H9 (cell line): ENCODE measurements at regions not wholly inside any gene's neighbourhood (a gene's known extent, or its start where the extent isn't known, plus 50 kb on each side); places are given as distances from the start of the nearest gene placed in this dataset.

ENCODE experiments used
- DNase-seq: peaks from one replicate; pipeline ENCODE4 v3.0.0-alpha.2; 2017
- H2AFZ ChIP-seq: one replicate; pipeline ENCODE4 v1.6.1; 2013; ENCODE audit warnings: mild to moderate bottlenecking, low read length, control low read depth, moderate library complexity
- H2AK5ac ChIP-seq: 2 replicates; pipeline ENCODE4 v1.6.1; 2013; ENCODE audit warnings: low read length, control low read depth, mixed read lengths; ENCODE audit not compliant: insufficient read length
- H2BK120ac ChIP-seq: one replicate; pipeline ENCODE4 v1.6.1; 2013; ENCODE audit warnings: low read depth, mild to moderate bottlenecking, low read length, control low read depth, inconsistent platforms; ENCODE audit not compliant: poor library complexity, severe bottlenecking
- H2BK12ac ChIP-seq: 2 replicates; pipeline ENCODE4 v1.6.1; 2013; ENCODE audit warnings: low read length, control low read depth, mixed read lengths, low read depth; ENCODE audit not compliant: insufficient read length
- H2BK15ac ChIP-seq: 2 replicates; pipeline ENCODE4 v1.6.1; 2013; ENCODE audit warnings: low read depth, low read length, control low read depth
- H2BK20ac ChIP-seq: one replicate; pipeline ENCODE4 v1.6.1; 2013; ENCODE audit warnings: low read depth, mild to moderate bottlenecking, low read length, control low read depth, inconsistent platforms; ENCODE audit not compliant: poor library complexity, severe bottlenecking
- H2BK5ac ChIP-seq: 2 replicates; pipeline ENCODE4 v1.6.1; 2013; ENCODE audit warnings: low read length, control low read depth, mixed read lengths; ENCODE audit not compliant: insufficient read length
- H3K14ac ChIP-seq: 2 replicates; pipeline ENCODE4 v1.6.1; 2013; ENCODE audit warnings: low read length, control low read depth; ENCODE audit not compliant: insufficient read depth
- H3K18ac ChIP-seq: 2 replicates; pipeline ENCODE4 v1.6.1; 2013; ENCODE audit warnings: low read depth, mild to moderate bottlenecking, mixed read lengths, low read length, control low read depth; ENCODE audit not compliant: insufficient read length
- H3K23ac ChIP-seq: 2 replicates; pipeline ENCODE4 v1.6.1; 2013; ENCODE audit warnings: low read length, control low read depth, mixed read lengths, low read depth; ENCODE audit not compliant: insufficient read length
- H3K23me2 ChIP-seq: 2 replicates; pipeline ENCODE4 v1.6.1; 2013; ENCODE audit warnings: low read depth, mild to moderate bottlenecking, mixed read lengths, low read length, control low read depth; ENCODE audit not compliant: insufficient read length, poor library complexity, severe bottlenecking
- H3K27ac ChIP-seq: 2 replicates; pipeline ENCODE4 v1.5.1; 2013; ENCODE audit warnings: low read length, control low read depth, mixed read lengths, low read depth; ENCODE audit not compliant: insufficient read length
- H3K27me3 ChIP-seq: 2 replicates; pipeline ENCODE4 v1.6.1; 2013; ENCODE audit warnings: low read length, control low read depth, inconsistent platforms; ENCODE audit not compliant: insufficient read depth
- H3K4ac ChIP-seq: 2 replicates; pipeline ENCODE4 v1.6.1; 2013; ENCODE audit warnings: low read depth, mild to moderate bottlenecking, control low read depth, inconsistent platforms, low read length, moderate library complexity
- H3K4me1 ChIP-seq: 2 replicates; pipeline ENCODE4 v1.6.1; 2013; ENCODE audit warnings: low read length, control low read depth, inconsistent platforms; ENCODE audit not compliant: insufficient read depth
- H3K4me2 ChIP-seq: 2 replicates; pipeline ENCODE4 v1.6.1; 2013; ENCODE audit warnings: low read length, control low read depth, mixed read lengths; ENCODE audit not compliant: insufficient read length, insufficient read depth
- H3K56ac ChIP-seq: 2 replicates; pipeline ENCODE4 v1.6.1; 2013; ENCODE audit warnings: low read depth, mild to moderate bottlenecking, mixed read lengths, low read length, control low read depth; ENCODE audit not compliant: insufficient read length
- H3K79me1 ChIP-seq: 2 replicates; pipeline ENCODE4 v1.6.1; 2013; ENCODE audit warnings: low read depth, mild to moderate bottlenecking, moderate library complexity, low read length, control low read depth, inconsistent platforms; ENCODE audit not compliant: insufficient read depth, poor library complexity, severe bottlenecking
- H3K79me2 ChIP-seq: 2 replicates; pipeline ENCODE4 v1.6.1; 2013; ENCODE audit warnings: low read length, control low read depth, inconsistent platforms; ENCODE audit not compliant: insufficient read depth
- H3K9ac ChIP-seq: 2 replicates; pipeline ENCODE4 v1.6.1; 2013; ENCODE audit warnings: low read length, control low read depth, mixed read lengths; ENCODE audit not compliant: insufficient read length; ENCODE audit errors: extremely low read depth
- H3K9me3 ChIP-seq: one replicate; pipeline ENCODE4 v1.6.1; 2013; ENCODE audit warnings: low read depth, low read length, inconsistent platforms; ENCODE audit not compliant: control insufficient read depth
- H3T11ph ChIP-seq: one replicate; pipeline ENCODE4 v1.6.1; 2013; ENCODE audit warnings: mild to moderate bottlenecking, low read length, control low read depth, inconsistent platforms
- H4K20me1 ChIP-seq: one replicate; pipeline ENCODE4 v1.6.1; 2013; ENCODE audit not compliant: control insufficient read depth, insufficient read length, insufficient read depth
- H4K5ac ChIP-seq: 2 replicates; pipeline ENCODE4 v1.6.1; 2013; ENCODE audit warnings: low read depth, mild to moderate bottlenecking, mixed read lengths, low read length, control low read depth; ENCODE audit not compliant: insufficient read length
- H4K8ac ChIP-seq: replicated peaks from 2 replicates; pipeline ENCODE4 v1.6.1; 2013; ENCODE audit warnings: low read length, control low read depth, mixed read lengths, low read depth; ENCODE audit not compliant: insufficient read length
- H4K91ac ChIP-seq: 2 replicates; pipeline ENCODE4 v1.6.1; 2013; ENCODE audit warnings: low read depth, mild to moderate bottlenecking, moderate library complexity, mixed read lengths, low read length, control low read depth; ENCODE audit not compliant: insufficient read length
- H3K27ac Mint-ChIP-seq, 3 experiments: 2 replicates in 2 of 3; 3 replicates in 1 of 3; pipeline ENCODE4 v1.8.0; 2020 to 2021; ENCODE audit warnings: mixed read lengths in 3 of 3, mild to moderate bottlenecking in 1 of 3, moderate library complexity in 1 of 3
- H3K27me3 Mint-ChIP-seq: 2 replicates; pipeline ENCODE4 v1.8.0; 2021; ENCODE audit warnings: low read depth, mild to moderate bottlenecking, moderate library complexity, mixed read lengths
- H3K36me3 Mint-ChIP-seq, 3 experiments: 2 replicates in 2 of 3; 3 replicates in 1 of 3; pipeline ENCODE4 v1.8.0; 2020 to 2021; ENCODE audit warnings: low read depth in 3 of 3, mixed read lengths in 3 of 3; ENCODE audit not compliant: insufficient read depth in 1 of 3
- H3K4me1 Mint-ChIP-seq, 2 experiments: 2 replicates each; pipeline ENCODE4 v1.8.0; 2020; ENCODE audit warnings: mixed read lengths in 2 of 2
- H3K4me3 Mint-ChIP-seq, 2 experiments: 2 replicates in 1 of 2; 3 replicates in 1 of 2; pipeline ENCODE4 v1.8.0; 2020 to 2021; ENCODE audit warnings: mild to moderate bottlenecking in 2 of 2, mixed read lengths in 2 of 2, moderate library complexity in 1 of 2
- H3K9me3 Mint-ChIP-seq, 2 experiments: 2 replicates in 1 of 2; 3 replicates in 1 of 2; pipeline ENCODE4 v1.8.0; 2020; ENCODE audit warnings: mild to moderate bottlenecking in 2 of 2, mixed read lengths in 2 of 2, moderate library complexity in 1 of 2
- WGBS: extraction: QIAGEN DNeasy Blood & Tissue Kit; methylation state at CpG from one replicate; pipeline ENCODE4 v1.1.7; 2013; ENCODE audit warnings: missing lambda C conversion rate, low lambda C conversion rate, mixed read lengths; ENCODE audit not compliant: insufficient read length; ENCODE audit errors: extremely low coverage; 5-methylcytosine and 5-hydroxymethylcytosine counted together
- TF ChIP-seq, protein P1 (sequence below): fragments of 200-600 bp; sonication (generic); conservative IDR thresholded peaks from 3 replicates; pipeline ENCODE4 v1.8.0; 2021; ENCODE audit warnings: antibody characterized with exemption, mild to moderate bottlenecking

GRCh38 chr5:93250424-93250823 is 330.6 kb downstream of the NR2F1-AS1 start:
- WGBS = no CpG with 5 or more reads among the region's 2 CpGs
- Histone ChIP-seq H3K27me3 (no peaks in the 10 kb centered on the region; the same call in 1 of the 2 replicates), H3T11ph (no peak overlapping the region), H3K14ac (no peak overlapping the region), H2AK5ac (no peak overlapping the region), H4K20me1 (no peaks in the 10 kb centered on the region), H4K5ac (no peak overlapping the region), H3K9me3 (no peaks in the 10 kb centered on the region), H3K4ac (no peak overlapping the region), H3K27ac (no peak overlapping the region), H2BK120ac (no peak overlapping the region), H2AFZ (no peak overlapping the region), H3K79me1 (no peaks in the 10 kb centered on the region), H2BK15ac (no peak overlapping the region), H4K91ac (no peak overlapping the region), H2BK12ac (no peak overlapping the region), H3K56ac (no peak overlapping the region), H2BK20ac (no peak overlapping the region), H3K4me2 (no peak overlapping the region), H4K8ac (no peak overlapping the region), H3K23ac (no peak overlapping the region), H3K9ac (no peak overlapping the region), H3K4me1 (no peaks in the 10 kb centered on the region), H3K23me2 (no peaks in the 10 kb centered on the region), H2BK5ac (no peak overlapping the region), H3K79me2 (no peaks in the 10 kb centered on the region), H3K18ac (no peak overlapping the region)
- H3K4me3 Mint-ChIP-seq = no peak overlapping the region
- no peak overlapping the region for H3K27ac Mint-ChIP-seq
- peaks cover 12 to 13% of the 10 kb centered on the region in 2 experiments for H3K4me1 Mint-ChIP-seq
- TF ChIP-seq, protein P1, sequence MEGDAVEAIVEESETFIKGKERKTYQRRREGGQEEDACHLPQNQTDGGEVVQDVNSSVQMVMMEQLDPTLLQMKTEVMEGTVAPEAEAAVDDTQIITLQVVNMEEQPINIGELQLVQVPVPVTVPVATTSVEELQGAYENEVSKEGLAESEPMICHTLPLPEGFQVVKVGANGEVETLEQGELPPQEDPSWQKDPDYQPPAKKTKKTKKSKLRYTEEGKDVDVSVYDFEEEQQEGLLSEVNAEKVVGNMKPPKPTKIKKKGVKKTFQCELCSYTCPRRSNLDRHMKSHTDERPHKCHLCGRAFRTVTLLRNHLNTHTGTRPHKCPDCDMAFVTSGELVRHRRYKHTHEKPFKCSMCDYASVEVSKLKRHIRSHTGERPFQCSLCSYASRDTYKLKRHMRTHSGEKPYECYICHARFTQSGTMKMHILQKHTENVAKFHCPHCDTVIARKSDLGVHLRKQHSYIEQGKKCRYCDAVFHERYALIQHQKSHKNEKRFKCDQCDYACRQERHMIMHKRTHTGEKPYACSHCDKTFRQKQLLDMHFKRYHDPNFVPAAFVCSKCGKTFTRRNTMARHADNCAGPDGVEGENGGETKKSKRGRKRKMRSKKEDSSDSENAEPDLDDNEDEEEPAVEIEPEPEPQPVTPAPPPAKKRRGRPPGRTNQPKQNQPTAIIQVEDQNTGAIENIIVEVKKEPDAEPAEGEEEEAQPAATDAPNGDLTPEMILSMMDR = no peak
- DNase-seq = no peak
- peaks cover 44% of the 10 kb centered on the region for H3K27me3 Mint-ChIP-seq
- no peaks in the 10 kb centered on the region for H3K9me3 Mint-ChIP-seq
- H3K36me3 Mint-ChIP-seq = no peaks in the 10 kb centered on the region
